ENCODE measurements at regions not wholly inside any gene's neighbourhood (a gene's known extent, or its start where the extent isn't known, plus 50 kb on each side); places are given as distances from the start of the nearest gene placed in this dataset.

DNA sequence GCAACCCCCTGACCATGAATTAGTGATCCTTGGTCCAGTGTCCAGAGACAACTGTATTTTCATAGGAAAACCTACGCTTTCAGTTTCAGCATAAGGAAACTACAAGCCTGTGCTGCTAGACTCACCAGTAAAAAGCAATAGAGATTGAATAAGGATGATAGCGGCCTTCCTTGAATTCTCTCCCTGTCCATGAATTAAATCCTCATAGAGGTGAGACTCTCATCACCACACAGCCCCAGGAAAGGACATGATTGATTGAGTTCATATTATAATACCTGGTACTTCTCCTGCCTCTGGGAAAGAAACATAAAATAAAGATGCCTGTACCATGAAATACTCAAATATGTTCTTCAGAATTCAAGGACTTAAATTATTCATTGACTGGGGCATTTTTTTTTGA lies 146.3 kb upstream of the SPOPL start:
- TF ChIP-seq POLR2A (IDR thresholded peaks at IDR 0.05) (no peak), CTCF (IDR thresholded peaks at IDR 0.05) (no peak)

Measured in adrenal gland (tissue), 5 donors.